Left lung (tissue), 4 donors: ENCODE measurements at regions not wholly inside any gene's neighbourhood (a gene's known extent, or its start where the extent isn't known, plus 50 kb on each side); places are given as distances from the start of the nearest gene placed in this dataset.

ENCODE experiments used
- ATAC-seq: fragments of 200-7000 bp; cut with Tn5 transposase; one replicate; pipeline ENCODE4 v1.9.1; 2020; ENCODE audit warnings: moderate library complexity
- DNase-seq, 4 donors: peaks; one replicate each; pipeline ENCODE4 v3.0.0-alpha.2; 2013 to 2020
- H3K27ac ChIP-seq, 2 donors: fragments of 200-600 bp; sonication (generic) in 1 of 2; one replicate each; pipeline versions ENCODE4 v1.5.0 to v1.8.0; 2020 to 2021
- H3K27me3 ChIP-seq, 2 donors: fragments of 200-600 bp; sonication (generic) in 1 of 2; one replicate each; pipeline versions ENCODE4 v1.5.0 to v1.8.0; 2020 to 2021
- H3K36me3 ChIP-seq, 2 donors: fragments of 200-600 bp; sonication (generic) in 1 of 2; one replicate each; pipeline versions ENCODE4 v1.5.0 to v1.8.0; 2020 to 2021
- H3K4me1 ChIP-seq, 2 donors: fragments of 200-600 bp; one replicate each; pipeline ENCODE4 v1.8.0; 2021
- H3K4me3 ChIP-seq, 2 donors: fragments of 200-600 bp; sonication (generic) in 1 of 2; one replicate each; pipeline versions ENCODE4 v1.5.0 to v1.8.0; 2020 to 2021; ENCODE audit warnings: mild to moderate bottlenecking in 1 of 2
- H3K9me3 ChIP-seq, 2 donors: fragments of 200-600 bp; sonication (generic) in 1 of 2; one replicate each; pipeline versions ENCODE4 v1.5.0 to v1.8.0; 2020 to 2021
- intact Hi-C, 2 donors: fragments of 100-400 bp; cut with DNase I; formaldehyde crosslinking; loops; one replicate each; pipeline versions ENCODE4 v1.11.2 to v1.14.2; 2022
- TF ChIP-seq, protein P1 (sequence below), 2 donors: fragments of 200-600 bp; sonication (generic) in 1 of 2; IDR thresholded peaks; one replicate each; pipeline versions ENCODE4 v1.5.0 to v1.8.0; 2021; ENCODE audit warnings: antibody characterized with exemption in 2 of 2
- donor health status: DM: no; HTN: yes; CAD: no.
- donor health status: DM: no; HTN: no; CAD: no.

DNA sequence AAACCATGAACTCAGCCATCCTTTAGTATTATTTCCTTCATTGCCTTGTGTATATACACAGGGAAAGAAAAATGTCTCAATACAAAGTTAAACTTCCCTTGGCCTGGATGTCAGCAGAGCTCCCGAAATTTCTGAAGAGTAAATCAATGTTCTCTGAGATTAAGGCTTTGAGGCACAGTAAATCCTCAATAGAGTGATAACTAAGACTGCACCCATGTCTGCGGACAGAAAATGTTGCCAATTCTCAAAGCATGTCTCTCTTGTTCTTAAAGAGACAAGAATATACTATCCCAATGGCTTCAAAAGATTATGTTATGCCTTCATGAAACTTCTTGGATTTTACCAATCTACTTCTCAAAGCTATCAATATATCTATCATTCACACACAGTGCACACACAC is 1196.7 kb upstream of the TENM4 start:
- no peak for DNase-seq
- no peaks in the 10 kb centered on the region for H3K4me1 ChIP-seq
- no peaks in the 10 kb centered on the region for H3K9me3 ChIP-seq
- ATAC-seq, result no peak
- intact Hi-C loops, result no loop called here
- H3K4me3 ChIP-seq, result no peak overlapping the region
- no peaks in the 10 kb centered on the region for H3K36me3 ChIP-seq
- H3K27ac ChIP-seq, result no peak overlapping the region
- no peaks in the 10 kb centered on the region for H3K27me3 ChIP-seq
- TF ChIP-seq, protein P1, sequence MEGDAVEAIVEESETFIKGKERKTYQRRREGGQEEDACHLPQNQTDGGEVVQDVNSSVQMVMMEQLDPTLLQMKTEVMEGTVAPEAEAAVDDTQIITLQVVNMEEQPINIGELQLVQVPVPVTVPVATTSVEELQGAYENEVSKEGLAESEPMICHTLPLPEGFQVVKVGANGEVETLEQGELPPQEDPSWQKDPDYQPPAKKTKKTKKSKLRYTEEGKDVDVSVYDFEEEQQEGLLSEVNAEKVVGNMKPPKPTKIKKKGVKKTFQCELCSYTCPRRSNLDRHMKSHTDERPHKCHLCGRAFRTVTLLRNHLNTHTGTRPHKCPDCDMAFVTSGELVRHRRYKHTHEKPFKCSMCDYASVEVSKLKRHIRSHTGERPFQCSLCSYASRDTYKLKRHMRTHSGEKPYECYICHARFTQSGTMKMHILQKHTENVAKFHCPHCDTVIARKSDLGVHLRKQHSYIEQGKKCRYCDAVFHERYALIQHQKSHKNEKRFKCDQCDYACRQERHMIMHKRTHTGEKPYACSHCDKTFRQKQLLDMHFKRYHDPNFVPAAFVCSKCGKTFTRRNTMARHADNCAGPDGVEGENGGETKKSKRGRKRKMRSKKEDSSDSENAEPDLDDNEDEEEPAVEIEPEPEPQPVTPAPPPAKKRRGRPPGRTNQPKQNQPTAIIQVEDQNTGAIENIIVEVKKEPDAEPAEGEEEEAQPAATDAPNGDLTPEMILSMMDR (IDR thresholded peaks at IDR 0.05), result no peak

- Histone ChIP-seq H3K9me3 (no peaks in the 10 kb centered on the region), H3K27me3 (no peaks in the 10 kb centered on the region), H3K27ac (no peak overlapping the region), H3K36me3 (no peaks in the 10 kb centered on the region), H3K4me1 (no peaks in the 10 kb centered on the region), H3K4me3 (no peak overlapping the region)
- intact Hi-C loops, result no loop called here
- TF ChIP-seq, protein P1 (IDR thresholded peaks at IDR 0.05), result no peak
- DNase-seq (no peak), ATAC-seq (no peak)
Observed at GRCh38 chr11:80636999-80637398, 1196.2 kb upstream of the TENM4 start.

DNA sequence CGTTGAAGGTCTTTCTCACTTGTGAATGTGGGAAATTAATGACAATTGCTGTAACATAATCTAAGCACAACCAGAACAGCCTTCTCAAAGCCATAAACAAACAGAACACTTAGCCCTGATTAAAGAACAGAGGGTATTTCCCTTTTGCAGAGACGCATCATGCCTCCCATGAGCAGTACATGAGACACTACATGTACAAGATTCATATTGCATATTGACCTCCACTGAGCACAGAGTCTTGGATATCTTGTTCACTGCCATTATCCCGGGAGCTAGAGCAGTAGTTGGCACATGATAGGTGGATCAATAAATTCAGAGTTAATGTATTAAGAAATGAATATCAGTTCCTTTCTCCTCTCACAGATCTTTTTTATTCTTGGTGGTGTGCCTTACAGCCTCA is 1194.3 kb upstream of the TENM4 start:
- DNase-seq (no peak), ATAC-seq (no peak)
- intact Hi-C loops, result no loop called here
- H3K4me1 ChIP-seq, result no peaks in the 10 kb centered on the region
- H3K36me3 ChIP-seq, result no peaks in the 10 kb centered on the region
- H3K4me3 ChIP-seq, result no peak overlapping the region
- H3K27me3 ChIP-seq, result no peaks in the 10 kb centered on the region
- TF ChIP-seq, protein P1 (IDR thresholded peaks at IDR 0.05), result no peak
- no peaks in the 10 kb centered on the region for H3K9me3 ChIP-seq
- no peak overlapping the region for H3K27ac ChIP-seq

DNA sequence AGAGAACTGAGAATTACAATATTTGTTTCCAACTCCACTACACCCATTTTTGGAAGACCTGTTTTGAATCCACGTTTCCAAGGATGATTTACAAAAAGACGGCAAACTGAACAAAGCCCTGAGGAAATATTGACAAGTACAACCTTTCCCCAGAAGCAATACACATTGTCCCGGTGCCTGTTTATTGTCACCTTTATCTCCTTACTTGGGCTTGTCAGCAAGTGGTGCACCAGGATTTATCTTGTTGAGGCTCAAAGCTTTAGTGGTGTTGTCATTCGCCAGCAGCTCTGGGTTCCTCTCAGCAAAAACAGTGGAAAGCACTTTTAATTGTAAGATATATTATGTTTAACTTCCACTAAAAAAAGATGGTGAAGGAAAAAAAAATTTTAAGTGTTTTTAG is 1191.9 kb upstream of the TENM4 start:
- no peaks in the 10 kb centered on the region for H3K9me3 ChIP-seq
- TF ChIP-seq, protein P1 (IDR thresholded peaks at IDR 0.05), result no peak
- H3K36me3 ChIP-seq, result no peaks in the 10 kb centered on the region
- DNase-seq, result no peak
- intact Hi-C loops, result no loop called here
- no peak for ATAC-seq
- no peaks in the 10 kb centered on the region for H3K27me3 ChIP-seq
- no peaks in the 10 kb centered on the region for H3K4me1 ChIP-seq
- H3K27ac ChIP-seq, result no peak overlapping the region
- H3K4me3 ChIP-seq, result no peak overlapping the region

DNA sequence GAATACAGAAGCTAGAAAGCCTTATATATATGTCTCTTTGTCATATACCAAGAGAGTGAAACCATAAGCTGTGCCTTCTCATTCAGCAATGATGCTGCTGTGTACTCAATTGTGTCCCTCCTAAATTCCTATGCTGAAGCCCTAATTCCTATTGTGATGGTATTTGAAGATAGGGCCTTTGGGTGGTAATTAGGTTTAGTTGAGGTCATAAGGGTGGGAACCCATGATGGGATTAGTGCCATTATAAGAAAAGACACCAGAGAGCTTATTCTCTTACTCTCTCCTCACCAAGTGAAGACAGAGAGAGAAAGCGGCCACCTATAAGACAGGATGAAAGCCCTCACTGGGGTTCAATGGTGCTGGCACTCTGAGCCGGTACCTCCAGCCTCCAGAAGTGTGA is 1191.3 kb upstream of the TENM4 start:
- Histone ChIP-seq H3K27ac (no peak overlapping the region), H3K27me3 (no peaks in the 10 kb centered on the region), H3K4me3 (no peak overlapping the region), H3K9me3 (no peaks in the 10 kb centered on the region), H3K36me3 (no peaks in the 10 kb centered on the region), H3K4me1 (no peaks in the 10 kb centered on the region)
- TF ChIP-seq, protein P1 (IDR thresholded peaks at IDR 0.05), result no peak
- ATAC-seq, result no peak
- intact Hi-C loops, result no loop called here
- no peak for DNase-seq
